Endothelial cell of umbilical vein (primary cell): ENCODE measurements at regions not wholly inside any gene's neighbourhood (a gene's known extent, or its start where the extent isn't known, plus 50 kb on each side); places are given as distances from the start of the nearest gene placed in this dataset.
A peak's percentile ranks its signal among the peaks of the same experiment; 100 is the strongest.

ENCODE experiments used
- BruUV-seq: library from RNA; stranded (reverse); fragments of 400-500 nt; replicated peaks from 2 replicates; lab custom pipeline; 2021; lab: Mats Ljungman, UMichigan
- CTCF ChIA-PET: fragments of 300-600, 350-600 bp; sonication (Branson Sonifier 250); formaldehyde crosslinking; loops from one replicate; lab custom pipeline; 2021; ENCODE audit warnings: antibody characterized with exemption, inconsistent platforms; lab: Charles Lee
- POLR2A ChIA-PET: fragments of 300-600, 350-600 bp; sonication (Branson Sonifier 250); formaldehyde crosslinking; loops from one replicate; lab custom pipeline; 2021; ENCODE audit warnings: antibody characterized with exemption, inconsistent platforms; lab: Charles Lee
- DNase-seq: peaks from one replicate; pipeline ENCODE4 v3.0.0-alpha.2; 2011; ENCODE audit warnings: low read depth, low spot score
- FAIRE-seq: peaks from 2 replicates; lab custom pipeline; 2011; peaks lifted over from hg19 to GRCh38; lab: Jason Lieb, UNC
- H2AFZ ChIP-seq: 2 replicates; pipeline ENCODE4 v1.6.0; 2012; ENCODE audit warnings: low read depth, low read length, control low read depth, inconsistent platforms
- H3K27ac ChIP-seq: 2 replicates; pipeline ENCODE4 v1.5.1; 2011; ENCODE audit warnings: low read depth, mild to moderate bottlenecking, control low read depth, low read length, moderate library complexity; ENCODE audit not compliant: insufficient read depth
- H3K27me3 ChIP-seq, 2 experiments: 2 replicates each; pipeline versions ENCODE4 v1.6.0 to v1.6.1; 2011; ENCODE audit warnings: low read length in 2 of 2, mixed read lengths in 1 of 2; ENCODE audit not compliant: control insufficient read depth in 2 of 2, insufficient read depth in 2 of 2
- H3K36me3 ChIP-seq, 2 experiments: 2 replicates in 1 of 2; 3 replicates in 1 of 2; pipeline ENCODE4 v1.5.1; 2011; ENCODE audit warnings: low read length in 2 of 2, mild to moderate bottlenecking in 1 of 2, moderate library complexity in 1 of 2; ENCODE audit not compliant: control insufficient read depth in 2 of 2, insufficient read depth in 2 of 2; ENCODE audit errors: extremely low read depth in 1 of 2
- H3K4me1 ChIP-seq: 3 replicates; pipeline ENCODE4 v1.5.1; 2011; ENCODE audit warnings: mild to moderate bottlenecking, low read length; ENCODE audit not compliant: control insufficient read depth, insufficient read depth; ENCODE audit errors: extremely low read depth
- H3K4me2 ChIP-seq: 2 replicates; pipeline ENCODE4 v1.6.1; 2011; ENCODE audit warnings: low read length, control low read depth, mixed read lengths; ENCODE audit not compliant: insufficient read depth
- H3K4me3 ChIP-seq, 3 experiments: fragments of 200-600 bp in 1 of 3; sonication (generic), shearing (Covaris generic) in 1 of 3; replicated peaks in 1 of 3; 2 replicates each; pipeline ENCODE4 v1.5.1; 2011 to 2016; ENCODE audit warnings: control low read depth in 3 of 3, low read length in 3 of 3, mild to moderate bottlenecking in 2 of 3, inconsistent platforms in 1 of 3, low read depth in 1 of 3, moderate library complexity in 1 of 3; ENCODE audit not compliant: insufficient read depth in 1 of 3
- H3K79me2 ChIP-seq: 2 replicates; pipeline ENCODE4 v1.6.0; 2012; ENCODE audit warnings: low read length, inconsistent platforms; ENCODE audit not compliant: control insufficient read depth, insufficient read depth
- H3K9ac ChIP-seq: replicated peaks from 2 replicates; pipeline ENCODE3; 2011; ENCODE audit warnings: low read length, control low read depth; ENCODE audit not compliant: insufficient read depth; ENCODE audit errors: extremely low read depth
- H3K9me1 ChIP-seq: replicated peaks from 3 replicates; pipeline ENCODE4 v1.6.0; 2011; ENCODE audit warnings: mild to moderate bottlenecking, low read length; ENCODE audit not compliant: control insufficient read depth, insufficient read depth; ENCODE audit errors: extremely low read depth
- H3K9me3 ChIP-seq: replicated peaks from 2 replicates; pipeline ENCODE4 v1.5.1; 2012; ENCODE audit warnings: low read length, inconsistent platforms; ENCODE audit not compliant: control insufficient read depth, insufficient read depth
- H4K20me1 ChIP-seq: replicated peaks from 2 replicates; pipeline ENCODE3; 2011; ENCODE audit warnings: mild to moderate bottlenecking, low read length; ENCODE audit not compliant: control insufficient read depth, insufficient read depth; ENCODE audit errors: extremely low read depth
- CTCF ChIP-seq, 2 donors: IDR thresholded peaks; 1 replicate in 1 of 2; 2 replicates in 1 of 2; pipeline ENCODE4 v1.5.1; 2011; ENCODE audit warnings: low read length in 2 of 2, mild to moderate bottlenecking in 2 of 2, moderate library complexity in 2 of 2, control low read depth in 1 of 2, inconsistent platforms in 1 of 2, low read depth in 1 of 2; ENCODE audit not compliant: insufficient read depth in 1 of 2; ENCODE audit errors: extremely low read depth in 1 of 2
- EZH2 ChIP-seq: IDR thresholded peaks from 2 replicates; pipeline ENCODE4 v1.6.1; 2012; ENCODE audit warnings: borderline replicate concordance, low read depth, mild to moderate bottlenecking, moderate library complexity, low read length, inconsistent platforms; ENCODE audit not compliant: severe bottlenecking
- FOS ChIP-seq: IDR thresholded peaks from 2 replicates; pipeline ENCODE4 v1.6.1; 2011; ENCODE audit warnings: mild to moderate bottlenecking, low read length, moderate library complexity, borderline replicate concordance; ENCODE audit not compliant: insufficient read depth
- GATA2 ChIP-seq: IDR thresholded peaks from 2 replicates; pipeline ENCODE4 v1.7.0; 2011; ENCODE audit warnings: low read depth, mild to moderate bottlenecking, moderate library complexity, mixed read lengths, low read length; ENCODE audit not compliant: insufficient read length, insufficient read depth
- JUN ChIP-seq: IDR thresholded peaks from 2 replicates; pipeline ENCODE4 v1.6.1; 2011; ENCODE audit warnings: borderline replicate concordance, low read depth; ENCODE audit not compliant: insufficient read length, insufficient read depth
- MYC ChIP-seq: IDR thresholded peaks from one replicate; pipeline ENCODE4 v1.6.1; 2011; ENCODE audit warnings: mild to moderate bottlenecking, low read depth, low read length
- POLR2A ChIP-seq: IDR thresholded peaks from 2 replicates; pipeline ENCODE4 v1.6.1; 2012; ENCODE audit warnings: low read depth, mild to moderate bottlenecking, control low read depth, low read length
- POLR2AphosphoS5 ChIP-seq: IDR thresholded peaks from 2 replicates; pipeline ENCODE4 v1.6.1; 2012; ENCODE audit warnings: low read depth, mild to moderate bottlenecking, control low read depth, low read length, moderate library complexity; ENCODE audit not compliant: insufficient read depth
- dilution Hi-C: fragments of 300-500 bp; cut with MboI; formaldehyde crosslinking; loops from one replicate; pipeline ENCODE4 v1.15.0; 2019; ENCODE audit warnings: low sequenced_read_pairs; ENCODE audit not compliant: extremely low pct_ligation_motif_present
- intact Hi-C: fragments of 100-400 bp; cut with micrococcal nuclease; formaldehyde crosslinking; loops from one replicate; pipeline ENCODE4 v1.10.0; 2022
- TF ChIP-seq, protein P1 (sequence below): IDR thresholded peaks from 2 replicates; pipeline ENCODE4 v1.6.1; 2011; ENCODE audit not compliant: insufficient read depth, insufficient read length

DNA sequence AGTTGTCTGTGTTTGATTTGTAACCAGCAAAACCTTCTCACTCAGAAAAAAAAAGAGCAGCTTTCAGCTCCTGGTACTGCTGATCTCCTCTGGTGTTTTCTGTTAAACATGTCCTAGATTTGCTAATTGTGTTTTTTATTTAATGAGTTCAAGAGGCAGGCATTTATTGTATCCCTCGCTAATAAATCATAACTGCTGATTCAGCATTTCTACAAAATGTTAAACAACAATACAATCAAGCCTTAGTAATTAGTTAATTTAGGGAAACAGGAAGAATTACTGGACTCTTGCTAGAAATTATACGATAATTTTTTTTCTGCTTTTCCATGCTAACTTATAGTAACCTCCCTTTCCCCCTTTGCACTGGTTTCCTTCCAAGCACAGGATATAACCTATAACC lies 66.8 kb upstream of the NRP1 start:
- Histone ChIP-seq H3K27me3 (peaks cover 0 to 8% of the 10 kb centered on the region in 2 experiments), H3K4me2 (no peak overlapping the region), H2AFZ (no peak overlapping the region), H3K4me1 (no peaks in the 10 kb centered on the region), H4K20me1 (no peaks in the 10 kb centered on the region), H3K9ac (no peak overlapping the region), H3K9me3 (no peaks in the 10 kb centered on the region), H3K27ac (no peak overlapping the region), H3K36me3 (no peaks in the 10 kb centered on the region), H3K4me3 (no peak overlapping the region), H3K9me1 (no peaks in the 10 kb centered on the region), H3K79me2 (no peaks in the 10 kb centered on the region)
- FAIRE-seq: peak; percentile 8
- DNase-seq: no peak
- ChIA-PET POLR2A (no interaction called here), CTCF (no interaction called here)
- TF ChIP-seq EZH2 (no peak), GATA2 (no peak), POLR2A (no peak), CTCF (IDR thresholded peaks at IDR 0.05; ENCODE audit: extremely low read depth in 1 of 2, insufficient read depth in 1 of 2, low read depth in 1 of 2, low read length in 2 of 2) (no peak), POLR2AphosphoS5 (no peak), MYC (no peak), FOS (no peak), JUN (no peak)
- TF ChIP-seq, protein P1, sequence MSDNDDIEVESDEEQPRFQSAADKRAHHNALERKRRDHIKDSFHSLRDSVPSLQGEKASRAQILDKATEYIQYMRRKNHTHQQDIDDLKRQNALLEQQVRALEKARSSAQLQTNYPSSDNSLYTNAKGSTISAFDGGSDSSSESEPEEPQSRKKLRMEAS: no peak
- BruUV-seq: no TSS peak
- dilution Hi-C loops (no loop called here), intact Hi-C loops (no loop called here)
